ENCODE measurements at regions not wholly inside any gene's neighbourhood (a gene's known extent, or its start where the extent isn't known, plus 50 kb on each side); places are given as distances from the start of the nearest gene placed in this dataset.
"Not testable (repeated sequence)": the region's sequence is repeated elsewhere in the genome, so short reads cannot be mapped to it uniquely, and the experiment has no call there.

DNA sequence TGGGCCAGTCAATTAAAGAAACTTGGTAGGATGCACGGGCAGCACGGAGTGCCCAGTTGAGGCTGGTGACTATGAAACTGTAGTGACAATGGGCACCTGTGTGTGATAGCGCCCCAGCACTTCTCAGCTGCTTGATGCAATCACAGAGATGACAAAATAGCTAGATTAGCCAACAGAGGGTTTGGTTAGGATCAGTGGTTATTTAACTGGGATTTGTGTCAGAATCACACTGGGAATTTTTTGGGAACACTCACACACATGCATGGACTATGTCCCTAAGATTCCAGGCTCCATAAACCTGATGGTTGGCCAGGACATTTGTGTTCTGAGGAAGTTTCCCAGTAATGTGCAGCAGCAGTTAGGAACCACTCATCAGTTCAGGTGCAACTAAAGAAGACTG, 51.2 kb upstream of the DAAM1 start:
- Histone ChIP-seq H3K9me3 (ENCODE audit: control insufficient read depth in 2 of 2, insufficient read depth in 1 of 2, low read depth in 1 of 2, low read length in 1 of 2) (no peaks in the 10 kb centered on the region), H3K4me3 (ENCODE audit: low read depth in 1 of 2, low read length in 2 of 2) (no peak overlapping the region), H3K27me3 (ENCODE audit: control insufficient read depth in 1 of 2, insufficient read depth in 2 of 2, low read length in 2 of 2) (no peaks in the 10 kb centered on the region), H3K27ac (ENCODE audit: low read depth in 2 of 2, low read length in 1 of 2) (no peak overlapping the region), H3K36me3 (ENCODE audit: control insufficient read depth in 2 of 2, insufficient read depth in 2 of 2, low read length in 1 of 2) (no peaks in the 10 kb centered on the region), H3K4me1 (ENCODE audit: control insufficient read depth in 2 of 2, insufficient read depth in 2 of 2, low read length in 1 of 2) (no peaks in the 10 kb centered on the region)
- 91 to 96% methylated on average over 3 of the region's 3 CpGs for WGBS, 2 donors

DNA sequence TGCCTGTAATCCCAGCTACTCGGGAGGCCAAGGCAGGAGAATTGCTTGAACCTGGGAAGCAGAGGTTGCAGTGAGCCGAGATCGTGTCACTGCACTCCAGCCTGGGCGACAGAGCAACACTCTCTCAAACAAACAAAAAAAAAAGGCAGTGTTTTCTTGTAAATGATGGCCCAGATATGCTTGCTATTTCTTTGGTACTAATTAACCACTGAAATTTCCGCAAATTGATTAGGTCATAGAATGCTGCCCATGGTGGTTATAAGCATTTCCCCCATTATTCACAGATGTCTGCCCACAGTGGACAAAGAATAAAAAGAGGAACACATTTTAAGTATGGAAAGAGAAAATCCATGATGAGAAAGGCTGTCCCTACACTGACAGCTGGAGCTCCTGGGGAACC, 49.9 kb upstream of the DAAM1 start:
- not testable (repeated sequence) for H3K4me3 ChIP-seq (ENCODE audit: low read depth in 1 of 2, low read length in 2 of 2); H3K27me3 ChIP-seq (ENCODE audit: control insufficient read depth in 1 of 2, insufficient read depth in 2 of 2, low read length in 2 of 2); H3K4me1 ChIP-seq (ENCODE audit: control insufficient read depth in 2 of 2, insufficient read depth in 2 of 2, low read length in 1 of 2); H3K36me3 ChIP-seq (ENCODE audit: control insufficient read depth in 2 of 2, insufficient read depth in 2 of 2, low read length in 1 of 2); H3K9me3 ChIP-seq (ENCODE audit: control insufficient read depth in 2 of 2, insufficient read depth in 1 of 2, low read depth in 1 of 2, low read length in 1 of 2); H3K27ac ChIP-seq (ENCODE audit: low read depth in 2 of 2, low read length in 1 of 2)
- WGBS, 2 donors: 74 to 76% methylated on average over 5 of the region's 5 CpGs

All from esophagus (tissue), 2 donors.